Endothelial cell of umbilical vein (primary cell): ENCODE measurements at regions not wholly inside any gene's neighbourhood (a gene's known extent, or its start where the extent isn't known, plus 50 kb on each side); places are given as distances from the start of the nearest gene placed in this dataset.

Source experiments
- BruUV-seq: library from RNA; stranded (reverse); fragments of 400-500 nt; replicated peaks from 2 replicates; lab custom pipeline; 2021; lab: Mats Ljungman, UMichigan
- CTCF ChIA-PET: fragments of 300-600, 350-600 bp; sonication (Branson Sonifier 250); formaldehyde crosslinking; loops from one replicate; lab custom pipeline; 2021; ENCODE audit warnings: antibody characterized with exemption, inconsistent platforms; lab: Charles Lee
- POLR2A ChIA-PET: fragments of 300-600, 350-600 bp; sonication (Branson Sonifier 250); formaldehyde crosslinking; loops from one replicate; lab custom pipeline; 2021; ENCODE audit warnings: antibody characterized with exemption, inconsistent platforms; lab: Charles Lee
- DNase-seq: peaks from one replicate; pipeline ENCODE4 v3.0.0-alpha.2; 2011; ENCODE audit warnings: low read depth, low spot score
- FAIRE-seq: peaks from 2 replicates; lab custom pipeline; 2011; peaks lifted over from hg19 to GRCh38; lab: Jason Lieb, UNC
- H2AFZ ChIP-seq: 2 replicates; pipeline ENCODE4 v1.6.0; 2012; ENCODE audit warnings: low read depth, low read length, control low read depth, inconsistent platforms
- H3K27ac ChIP-seq: 2 replicates; pipeline ENCODE4 v1.5.1; 2011; ENCODE audit warnings: low read depth, mild to moderate bottlenecking, control low read depth, low read length, moderate library complexity; ENCODE audit not compliant: insufficient read depth
- H3K27me3 ChIP-seq, 2 experiments: 2 replicates each; pipeline versions ENCODE4 v1.6.0 to v1.6.1; 2011; ENCODE audit warnings: low read length in 2 of 2, mixed read lengths in 1 of 2; ENCODE audit not compliant: control insufficient read depth in 2 of 2, insufficient read depth in 2 of 2
- H3K36me3 ChIP-seq, 2 experiments: 2 replicates in 1 of 2; 3 replicates in 1 of 2; pipeline ENCODE4 v1.5.1; 2011; ENCODE audit warnings: low read length in 2 of 2, mild to moderate bottlenecking in 1 of 2, moderate library complexity in 1 of 2; ENCODE audit not compliant: control insufficient read depth in 2 of 2, insufficient read depth in 2 of 2; ENCODE audit errors: extremely low read depth in 1 of 2
- H3K4me1 ChIP-seq: 3 replicates; pipeline ENCODE4 v1.5.1; 2011; ENCODE audit warnings: mild to moderate bottlenecking, low read length; ENCODE audit not compliant: control insufficient read depth, insufficient read depth; ENCODE audit errors: extremely low read depth
- H3K4me2 ChIP-seq: 2 replicates; pipeline ENCODE4 v1.6.1; 2011; ENCODE audit warnings: low read length, control low read depth, mixed read lengths; ENCODE audit not compliant: insufficient read depth
- H3K4me3 ChIP-seq, 3 experiments: fragments of 200-600 bp in 1 of 3; sonication (generic), shearing (Covaris generic) in 1 of 3; replicated peaks in 1 of 3; 2 replicates each; pipeline ENCODE4 v1.5.1; 2011 to 2016; ENCODE audit warnings: control low read depth in 3 of 3, low read length in 3 of 3, mild to moderate bottlenecking in 2 of 3, inconsistent platforms in 1 of 3, low read depth in 1 of 3, moderate library complexity in 1 of 3; ENCODE audit not compliant: insufficient read depth in 1 of 3
- H3K79me2 ChIP-seq: 2 replicates; pipeline ENCODE4 v1.6.0; 2012; ENCODE audit warnings: low read length, inconsistent platforms; ENCODE audit not compliant: control insufficient read depth, insufficient read depth
- H3K9ac ChIP-seq: replicated peaks from 2 replicates; pipeline ENCODE3; 2011; ENCODE audit warnings: low read length, control low read depth; ENCODE audit not compliant: insufficient read depth; ENCODE audit errors: extremely low read depth
- H3K9me1 ChIP-seq: replicated peaks from 3 replicates; pipeline ENCODE4 v1.6.0; 2011; ENCODE audit warnings: mild to moderate bottlenecking, low read length; ENCODE audit not compliant: control insufficient read depth, insufficient read depth; ENCODE audit errors: extremely low read depth
- H3K9me3 ChIP-seq: replicated peaks from 2 replicates; pipeline ENCODE4 v1.5.1; 2012; ENCODE audit warnings: low read length, inconsistent platforms; ENCODE audit not compliant: control insufficient read depth, insufficient read depth
- H4K20me1 ChIP-seq: replicated peaks from 2 replicates; pipeline ENCODE3; 2011; ENCODE audit warnings: mild to moderate bottlenecking, low read length; ENCODE audit not compliant: control insufficient read depth, insufficient read depth; ENCODE audit errors: extremely low read depth
- EZH2 ChIP-seq: IDR thresholded peaks from 2 replicates; pipeline ENCODE4 v1.6.1; 2012; ENCODE audit warnings: borderline replicate concordance, low read depth, mild to moderate bottlenecking, moderate library complexity, low read length, inconsistent platforms; ENCODE audit not compliant: severe bottlenecking
- FOS ChIP-seq: IDR thresholded peaks from 2 replicates; pipeline ENCODE4 v1.6.1; 2011; ENCODE audit warnings: mild to moderate bottlenecking, low read length, moderate library complexity, borderline replicate concordance; ENCODE audit not compliant: insufficient read depth
- GATA2 ChIP-seq: IDR thresholded peaks from 2 replicates; pipeline ENCODE4 v1.7.0; 2011; ENCODE audit warnings: low read depth, mild to moderate bottlenecking, moderate library complexity, mixed read lengths, low read length; ENCODE audit not compliant: insufficient read length, insufficient read depth
- JUN ChIP-seq: IDR thresholded peaks from 2 replicates; pipeline ENCODE4 v1.6.1; 2011; ENCODE audit warnings: borderline replicate concordance, low read depth; ENCODE audit not compliant: insufficient read length, insufficient read depth
- MYC ChIP-seq: IDR thresholded peaks from one replicate; pipeline ENCODE4 v1.6.1; 2011; ENCODE audit warnings: mild to moderate bottlenecking, low read depth, low read length
- POLR2A ChIP-seq: IDR thresholded peaks from 2 replicates; pipeline ENCODE4 v1.6.1; 2012; ENCODE audit warnings: low read depth, mild to moderate bottlenecking, control low read depth, low read length
- POLR2AphosphoS5 ChIP-seq: IDR thresholded peaks from 2 replicates; pipeline ENCODE4 v1.6.1; 2012; ENCODE audit warnings: low read depth, mild to moderate bottlenecking, control low read depth, low read length, moderate library complexity; ENCODE audit not compliant: insufficient read depth
- dilution Hi-C: fragments of 300-500 bp; cut with MboI; formaldehyde crosslinking; loops from one replicate; pipeline ENCODE4 v1.15.0; 2019; ENCODE audit warnings: low sequenced_read_pairs; ENCODE audit not compliant: extremely low pct_ligation_motif_present
- intact Hi-C: fragments of 100-400 bp; cut with micrococcal nuclease; formaldehyde crosslinking; loops from one replicate; pipeline ENCODE4 v1.10.0; 2022
- TF ChIP-seq, protein P1 (sequence below): IDR thresholded peaks from 2 replicates; pipeline ENCODE4 v1.6.1; 2011; ENCODE audit not compliant: insufficient read depth, insufficient read length
- TF ChIP-seq, protein P2 (sequence below), 2 donors: IDR thresholded peaks; 1 replicate in 1 of 2; 2 replicates in 1 of 2; pipeline ENCODE4 v1.5.1; 2011; ENCODE audit warnings: low read length in 2 of 2, mild to moderate bottlenecking in 2 of 2, moderate library complexity in 2 of 2, control low read depth in 1 of 2, inconsistent platforms in 1 of 2, low read depth in 1 of 2; ENCODE audit not compliant: insufficient read depth in 1 of 2; ENCODE audit errors: extremely low read depth in 1 of 2

DNA sequence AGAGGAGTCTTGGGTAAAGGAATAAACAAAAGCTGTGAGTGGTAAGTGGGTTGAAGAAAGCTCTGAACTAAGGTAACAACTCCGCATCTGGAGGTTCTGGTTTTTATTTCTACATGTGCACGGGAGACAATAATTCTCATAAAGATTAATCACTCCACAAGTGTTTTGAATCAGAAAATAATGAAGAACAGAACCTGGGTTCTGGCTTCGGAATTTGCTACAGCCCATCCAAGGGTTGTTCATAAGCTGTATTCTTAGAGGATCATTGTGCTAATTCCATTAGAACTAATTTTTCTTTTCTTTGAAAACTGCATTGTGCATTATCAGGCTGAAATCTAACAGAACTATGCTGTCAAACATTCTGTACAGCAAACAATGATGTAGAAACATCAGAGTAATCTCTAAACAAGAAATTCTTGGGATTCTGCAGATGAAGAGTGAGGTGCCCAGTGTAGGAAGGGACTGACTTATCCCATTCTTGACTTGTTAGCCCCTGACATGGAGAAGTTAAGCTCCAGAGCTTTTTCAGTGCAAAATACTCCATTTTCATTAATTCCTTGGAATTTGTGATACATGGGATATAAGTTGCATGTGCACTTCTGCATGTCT, 368.2 kb downstream of the COG6 start:
- POLR2A ChIA-PET, result no interaction called here
- no peak for DNase-seq
- FAIRE-seq, result no peak
- intact Hi-C loops, result no loop called here
- Histone ChIP-seq H3K4me1 (peaks cover 2% of the 10 kb centered on the region), H3K9ac (no peak overlapping the region), H4K20me1 (no peaks in the 10 kb centered on the region), H3K9me3 (no peaks in the 10 kb centered on the region), H3K27me3 (no peaks in the 10 kb centered on the region), H3K4me3 (no peak overlapping the region), H3K4me2 (no peak overlapping the region), H3K79me2 (no peaks in the 10 kb centered on the region), H3K36me3 (no peaks in the 10 kb centered on the region), H3K9me1 (no peaks in the 10 kb centered on the region), H2AFZ (no peak overlapping the region), H3K27ac (no peak overlapping the region)
- no TSS peak for BruUV-seq
- dilution Hi-C loops, result no loop called here
- TF ChIP-seq JUN (no peak), MYC (no peak), FOS (no peak), POLR2A (no peak), POLR2AphosphoS5 (no peak), EZH2 (no peak), GATA2 (no peak)
- TF ChIP-seq, protein P1, sequence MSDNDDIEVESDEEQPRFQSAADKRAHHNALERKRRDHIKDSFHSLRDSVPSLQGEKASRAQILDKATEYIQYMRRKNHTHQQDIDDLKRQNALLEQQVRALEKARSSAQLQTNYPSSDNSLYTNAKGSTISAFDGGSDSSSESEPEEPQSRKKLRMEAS, result no peak
- TF ChIP-seq, protein P2, sequence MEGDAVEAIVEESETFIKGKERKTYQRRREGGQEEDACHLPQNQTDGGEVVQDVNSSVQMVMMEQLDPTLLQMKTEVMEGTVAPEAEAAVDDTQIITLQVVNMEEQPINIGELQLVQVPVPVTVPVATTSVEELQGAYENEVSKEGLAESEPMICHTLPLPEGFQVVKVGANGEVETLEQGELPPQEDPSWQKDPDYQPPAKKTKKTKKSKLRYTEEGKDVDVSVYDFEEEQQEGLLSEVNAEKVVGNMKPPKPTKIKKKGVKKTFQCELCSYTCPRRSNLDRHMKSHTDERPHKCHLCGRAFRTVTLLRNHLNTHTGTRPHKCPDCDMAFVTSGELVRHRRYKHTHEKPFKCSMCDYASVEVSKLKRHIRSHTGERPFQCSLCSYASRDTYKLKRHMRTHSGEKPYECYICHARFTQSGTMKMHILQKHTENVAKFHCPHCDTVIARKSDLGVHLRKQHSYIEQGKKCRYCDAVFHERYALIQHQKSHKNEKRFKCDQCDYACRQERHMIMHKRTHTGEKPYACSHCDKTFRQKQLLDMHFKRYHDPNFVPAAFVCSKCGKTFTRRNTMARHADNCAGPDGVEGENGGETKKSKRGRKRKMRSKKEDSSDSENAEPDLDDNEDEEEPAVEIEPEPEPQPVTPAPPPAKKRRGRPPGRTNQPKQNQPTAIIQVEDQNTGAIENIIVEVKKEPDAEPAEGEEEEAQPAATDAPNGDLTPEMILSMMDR (IDR thresholded peaks at IDR 0.05; ENCODE audit: extremely low read depth in 1 of 2, insufficient read depth in 1 of 2, low read depth in 1 of 2, low read length in 2 of 2), result no peak
- CTCF ChIA-PET, result interaction anchor here (1.4 kb wide), 1 partner anchor 208 kb away, joined by 3 read pairs; no protein-coding TSS in a partner anchor
